NCI-H1930 (cell line): ENCODE measurements at regions not wholly inside any gene's neighbourhood (a gene's known extent, or its start where the extent isn't known, plus 50 kb on each side); places are given as distances from the start of the nearest gene placed in this dataset.
"Not testable (repeated sequence)": the region's sequence is repeated elsewhere in the genome, so short reads cannot be mapped to it uniquely, and the experiment has no call there.

Experiments used
- DNase-seq, 2 experiments: peaks; one replicate each; lab custom pipeline; 2025; lab: John Stamatoyannopoulos, UW

- DNase-seq, result no peak
These were observed 204.8 kb downstream of the KCNK2 start for GRCh38 chr1:215287362-215287761.

GRCh38 chr1:215290018-215290417, 207.5 kb downstream of the KCNK2 start:
- no peak for DNase-seq

- no peak for DNase-seq
These were observed 210.4 kb downstream of the KCNK2 start for GRCh38 chr1:215292932-215293331.

- DNase-seq, result no peak
These were observed 223.9 kb downstream of the KCNK2 start for GRCh38 chr1:215306426-215306825.

- DNase-seq, result no peak
These were observed 239.3 kb downstream of the KCNK2 start for GRCh38 chr1:215321802-215322201.

- DNase-seq, result not testable (repeated sequence)
These were observed 241.5 kb downstream of the KCNK2 start for GRCh38 chr1:215323992-215324391.

GRCh38 chr1:215330426-215330825, 236.7 kb upstream of the KCTD3 start:
- DNase-seq, result no peak

- DNase-seq, result no peak
These were observed 222.6 kb upstream of the KCTD3 start for GRCh38 chr1:215344539-215344938.

- DNase-seq, result no peak
These were observed 221.9 kb upstream of the KCTD3 start for GRCh38 chr1:215345208-215345607.

- no peak for DNase-seq
These were observed 221.3 kb upstream of the KCTD3 start for GRCh38 chr1:215345766-215346165.

GRCh38 chr1:215357901-215358300, 209.2 kb upstream of the KCTD3 start:
- DNase-seq, result no peak

GRCh38 chr1:215358356-215358755, 208.7 kb upstream of the KCTD3 start:
- DNase-seq, result no peak

- no peak for DNase-seq
These were observed 207.1 kb upstream of the KCTD3 start for GRCh38 chr1:215360031-215360430.

- no peak for DNase-seq
These were observed 206.3 kb upstream of the KCTD3 start for GRCh38 chr1:215360758-215361157.

GRCh38 chr1:215375381-215375780, 191.7 kb upstream of the KCTD3 start:
- DNase-seq, result no peak

GRCh38 chr1:215376544-215377264, 190.4 kb upstream of the KCTD3 start:
- DNase-seq, result no peak

- no peak for DNase-seq
These were observed 189.4 kb upstream of the KCTD3 start for GRCh38 chr1:215377746-215378145.

- no peak for DNase-seq
These were observed 186.5 kb upstream of the KCTD3 start for GRCh38 chr1:215380566-215380965.

GRCh38 chr1:215393476-215393875, 173.6 kb upstream of the KCTD3 start:
- DNase-seq, result no peak

GRCh38 chr1:215394084-215394991, 172.8 kb upstream of the KCTD3 start:
- no peak for DNase-seq

- no peak for DNase-seq
These were observed 170.0 kb upstream of the KCTD3 start for GRCh38 chr1:215397106-215397505.

GRCh38 chr1:215397843-215398242, 169.3 kb upstream of the KCTD3 start:
- DNase-seq, result no peak

- no peak for DNase-seq
These were observed 167.3 kb upstream of the KCTD3 start for GRCh38 chr1:215399787-215400186.
